Right atrium auricular region (tissue), 2 donors: ENCODE measurements at regions not wholly inside any gene's neighbourhood (a gene's known extent, or its start where the extent isn't known, plus 50 kb on each side); places are given as distances from the start of the nearest gene placed in this dataset.

Experiments used
- DNase-seq: peaks from one replicate; pipeline ENCODE4 v3.0.0-alpha.2; 2019; ENCODE audit warnings: low spot score
- H3K27ac ChIP-seq, 2 donors: fragments of 200-600 bp; sonication (generic); 1 replicate in 1 of 2; 2 replicates in 1 of 2; pipeline ENCODE4 v1.5.1; 2016 to 2019
- H3K27me3 ChIP-seq, 2 donors: fragments of 200-600 bp; sonication (generic); one replicate each; pipeline versions ENCODE4 v1.5.1 to v1.6.0; 2017 to 2019
- H3K36me3 ChIP-seq: fragments of 200-600 bp; sonication (generic); one replicate; pipeline ENCODE4 v1.5.1; 2016
- H3K4me1 ChIP-seq, 2 donors: fragments of 200-600 bp; sonication (generic); one replicate each; pipeline versions ENCODE4 v1.5.1 to v1.6.0; 2017 to 2019
- H3K4me3 ChIP-seq, 2 donors: fragments of 200-600 bp; sonication (generic); 1 replicate in 1 of 2; 2 replicates in 1 of 2; pipeline ENCODE4 v1.5.1; 2017 to 2019; ENCODE audit warnings: mild to moderate bottlenecking in 1 of 2, moderate library complexity in 1 of 2
- H3K9me3 ChIP-seq, 2 donors: fragments of 200-600 bp; sonication (generic); one replicate each; pipeline ENCODE4 v1.5.1; 2019
- CTCF ChIP-seq, 2 donors: fragments of 200-600 bp; sonication (generic); IDR thresholded peaks; one replicate each; pipeline ENCODE4 v1.5.1; 2019; ENCODE audit warnings: antibody characterized with exemption in 2 of 2

GRCh38 chr2:67516899-67517530 lies 119.9 kb downstream of the ETAA1 start:
- no peak for DNase-seq
- H3K27me3 ChIP-seq, result no peaks in the 10 kb centered on the region
- no peaks in the 10 kb centered on the region for H3K9me3 ChIP-seq
- H3K4me3 ChIP-seq, result no peak overlapping the region
- no peaks in the 10 kb centered on the region for H3K36me3 ChIP-seq
- H3K4me1 ChIP-seq, result no peaks in the 10 kb centered on the region
- no peak overlapping the region for H3K27ac ChIP-seq
- TF ChIP-seq CTCF (IDR thresholded peaks at IDR 0.05), result no peak

- H3K27ac ChIP-seq, result no peak overlapping the region
- no peaks in the 10 kb centered on the region for H3K9me3 ChIP-seq
- no peaks in the 10 kb centered on the region for H3K36me3 ChIP-seq
- no peak overlapping the region for H3K4me3 ChIP-seq
- no peaks in the 10 kb centered on the region for H3K27me3 ChIP-seq
- DNase-seq, result no peak
- no peak for TF ChIP-seq CTCF (IDR thresholded peaks at IDR 0.05)
- H3K4me1 ChIP-seq, result no peaks in the 10 kb centered on the region
Measured at GRCh38 chr2:67522148-67522547, 125.0 kb downstream of the ETAA1 start.

GRCh38 chr2:67524213-67524612 lies 127.1 kb downstream of the ETAA1 start:
- H3K36me3 ChIP-seq, result no peaks in the 10 kb centered on the region
- no peak for TF ChIP-seq CTCF (IDR thresholded peaks at IDR 0.05)
- H3K4me1 ChIP-seq, result no peaks in the 10 kb centered on the region
- no peaks in the 10 kb centered on the region for H3K9me3 ChIP-seq
- no peak for DNase-seq
- H3K27me3 ChIP-seq, result no peaks in the 10 kb centered on the region
- H3K4me3 ChIP-seq, result no peak overlapping the region
- H3K27ac ChIP-seq, result no peak overlapping the region

GRCh38 chr2:67524777-67525176 lies 127.6 kb downstream of the ETAA1 start:
- no peak overlapping the region for H3K27ac ChIP-seq
- no peaks in the 10 kb centered on the region for H3K4me1 ChIP-seq
- no peak for DNase-seq

GRCh38 chr2:67526283-67526682 lies 129.2 kb downstream of the ETAA1 start:
- Histone ChIP-seq H3K4me3 (no peak overlapping the region), H3K27me3 (no peaks in the 10 kb centered on the region), H3K4me1 (no peaks in the 10 kb centered on the region), H3K27ac (peak overlapping the region in 1 of 2 donors; percentile 15), H3K36me3 (no peaks in the 10 kb centered on the region), H3K9me3 (no peaks in the 10 kb centered on the region)
- TF ChIP-seq CTCF (IDR thresholded peaks at IDR 0.05), result no peak
- no peak for DNase-seq

More at GRCh38 chr2:67524777-67525176, 127.6 kb downstream of the ETAA1 start:
- Histone ChIP-seq H3K27me3 (no peaks in the 10 kb centered on the region), H3K4me3 (no peak overlapping the region), H3K36me3 (no peaks in the 10 kb centered on the region), H3K9me3 (no peaks in the 10 kb centered on the region)
- no peak for TF ChIP-seq CTCF (IDR thresholded peaks at IDR 0.05)

- DNase-seq, result no peak
- Histone ChIP-seq H3K4me3 (no peak overlapping the region), H3K27me3 (no peaks in the 10 kb centered on the region), H3K9me3 (no peaks in the 10 kb centered on the region), H3K4me1 (no peaks in the 10 kb centered on the region), H3K27ac (no peak overlapping the region), H3K36me3 (no peaks in the 10 kb centered on the region)
- TF ChIP-seq CTCF (IDR thresholded peaks at IDR 0.05), result no peak
Measured at GRCh38 chr2:67528320-67528719, 131.2 kb downstream of the ETAA1 start.
